ENCODE measurements at regions not wholly inside any gene's neighbourhood (a gene's known extent, or its start where the extent isn't known, plus 50 kb on each side); places are given as distances from the start of the nearest gene placed in this dataset.

- 3% methylated on average over 5 of the region's 5 CpGs for WGBS (ENCODE audit: low lambda C conversion rate)
- no TSS peak for BruUV-seq (replicated peaks)
- intact Hi-C loops (cut with micrococcal nuclease; ENCODE audit: unreplicated experiment): no loop called here
- Histone ChIP-seq H3K9me3 (ENCODE audit: low read length) (peaks cover 74% of the 10 kb centered on the region), H2AFZ (ENCODE audit: low read length) (no peak overlapping the region), H3K27me3 (ENCODE audit: control insufficient read depth in 1 of 2, insufficient read depth in 2 of 2, low read length in 2 of 2) (no peaks in the 10 kb centered on the region), H3K4me3 (replicated peaks in 1 of 3; ENCODE audit: insufficient read depth in 1 of 3, low read depth in 2 of 3, low read length in 3 of 3) (no peak overlapping the region), H3K4me1 (ENCODE audit: insufficient read depth, low read length) (no peaks in the 10 kb centered on the region), H3K27ac (ENCODE audit: extremely low read length, insufficient read depth, low read length) (no peak overlapping the region), H3K9ac (ENCODE audit: insufficient read depth, low read depth, low read length) (no peak overlapping the region), H3K79me2 (ENCODE audit: insufficient read depth, low read length) (no peaks in the 10 kb centered on the region), H4K20me1 (ENCODE audit: insufficient read depth, low read length) (no peaks in the 10 kb centered on the region), H3K36me3 (replicated peaks in 1 of 2; ENCODE audit: control insufficient read depth in 1 of 2, insufficient read depth in 2 of 2, low read length in 2 of 2) (no peaks in the 10 kb centered on the region), H3K4me2 (ENCODE audit: low read depth, low read length) (no peak overlapping the region)
- ATAC-seq (no peak), DNase-seq (ENCODE audit: low spot score) (no peak), FAIRE-seq (no peak)
- TF ChIP-seq ZNF121 (CRISPR knock-in tag; IDR thresholded peaks at IDR 0.05) (no peak), SMARCE1 (IDR thresholded peaks at IDR 0.05; ENCODE audit: borderline replicate concordance) (no peak), FUBP1 (CRISPR knock-in tag; IDR thresholded peaks at IDR 0.05; ENCODE audit: borderline replicate concordance) (no peak), MIXL1 (CRISPR knock-in tag; IDR thresholded peaks at IDR 0.05) (no peak), MED8 (CRISPR knock-in tag; IDR thresholded peaks at IDR 0.05; ENCODE audit: insufficient replicate concordance) (no peak), THAP11 (CRISPR knock-in tag; IDR thresholded peaks at IDR 0.05) (no peak), GATA4 (IDR thresholded peaks at IDR 0.05; ENCODE audit: borderline replicate concordance, low read depth) (no peak), ZNF850 (CRISPR knock-in tag; conservative IDR thresholded peaks at IDR 0.05) (no peak), ZNF598 (CRISPR knock-in tag; IDR thresholded peaks at IDR 0.05; ENCODE audit: borderline replicate concordance) (no peak)
- CTCF ChIA-PET (ENCODE audit: low intra/inter-chr PET ratio, low total read pairs): no interaction called here
- POLR2A ChIA-PET: no interaction called here
- in situ Hi-C loops (cut with HindIII; ENCODE audit: extremely low pct_ligation_motif_present, low pct_unique_long_range_greater_than_20kb): no loop called here
Measured at GRCh38 chr2:22880161-22880560, 504.8 kb upstream of the KLHL29 start.

- Histone ChIP-seq H3K27me3 (ENCODE audit: control insufficient read depth in 1 of 2, insufficient read depth in 2 of 2, low read length in 2 of 2) (no peaks in the 10 kb centered on the region), H3K27ac (ENCODE audit: extremely low read length, insufficient read depth, low read length) (no peak overlapping the region), H3K36me3 (replicated peaks in 1 of 2; ENCODE audit: control insufficient read depth in 1 of 2, insufficient read depth in 2 of 2, low read length in 2 of 2) (no peaks in the 10 kb centered on the region), H4K20me1 (ENCODE audit: insufficient read depth, low read length) (no peaks in the 10 kb centered on the region), H3K4me1 (ENCODE audit: insufficient read depth, low read length) (no peaks in the 10 kb centered on the region), H3K4me3 (replicated peaks in 1 of 3; ENCODE audit: insufficient read depth in 1 of 3, low read depth in 2 of 3, low read length in 3 of 3) (no peak overlapping the region), H3K9me3 (ENCODE audit: low read length) (peaks cover 60% of the 10 kb centered on the region), H3K9ac (ENCODE audit: insufficient read depth, low read depth, low read length) (no peak overlapping the region), H2AFZ (ENCODE audit: low read length) (no peak overlapping the region), H3K4me2 (ENCODE audit: low read depth, low read length) (no peak overlapping the region), H3K79me2 (ENCODE audit: insufficient read depth, low read length) (no peaks in the 10 kb centered on the region)
- DNase-seq (ENCODE audit: low spot score): no peak
- in situ Hi-C loops (cut with HindIII; ENCODE audit: extremely low pct_ligation_motif_present, low pct_unique_long_range_greater_than_20kb): no loop called here
- POLR2A ChIA-PET: no interaction called here
- 6% methylated on average over 2 of the region's 2 CpGs for WGBS (ENCODE audit: low lambda C conversion rate)
- intact Hi-C loops (cut with micrococcal nuclease; ENCODE audit: unreplicated experiment): no loop called here
- no peak for ATAC-seq
- CTCF ChIA-PET (ENCODE audit: low intra/inter-chr PET ratio, low total read pairs): no interaction called here
- FAIRE-seq: no peak
- BruUV-seq (replicated peaks): no TSS peak
- TF ChIP-seq MBNL3 (CRISPR knock-in tag; conservative IDR thresholded peaks at IDR 0.05) (no peak), MAFF (IDR thresholded peaks at IDR 0.05; ENCODE audit: low read depth, low read length) (no peak), NFAT5 (CRISPR knock-in tag; IDR thresholded peaks at IDR 0.05) (no peak), SRY (CRISPR knock-in tag; IDR thresholded peaks at IDR 0.05) (no peak), ZNF225 (CRISPR knock-in tag; IDR thresholded peaks at IDR 0.05) (no peak), SP1 (IDR thresholded peaks at IDR 0.05) (no peak), SP1 (CRISPR knock-in tag; IDR thresholded peaks at IDR 0.05) (no peak)
Measured at GRCh38 chr2:22882011-22882410, 503.0 kb upstream of the KLHL29 start.

All from HepG2 (cell line).